T-helper 2 cell treated with Interferon-gamma antibody and Interleukin-4, amounts not matched to agents 5 μg/mL and 100 μg/mL, for 36 hours (primary cell): ENCODE measurements at regions not wholly inside any gene's neighbourhood (a gene's known extent, or its start where the extent isn't known, plus 50 kb on each side); places are given as distances from the start of the nearest gene placed in this dataset.
"Not testable (repeated sequence)": the region's sequence is repeated elsewhere in the genome, so short reads cannot be mapped to it uniquely, and the experiment has no call there.

Experiments used
- DNase-seq: peaks from one replicate; pipeline ENCODE4 v3.0.0; 2021; ENCODE audit warnings: low spot score
- H3K27ac Mint-ChIP-seq: one replicate; pipeline ENCODE4 v1.8.0; 2021; ENCODE audit warnings: mild to moderate bottlenecking, mixed read lengths
- H3K27me3 Mint-ChIP-seq: one replicate; pipeline ENCODE4 v1.8.0; 2021; ENCODE audit warnings: low read depth, mixed read lengths
- H3K36me3 Mint-ChIP-seq: one replicate; pipeline ENCODE4 v1.8.0; 2021; ENCODE audit warnings: low read depth, mixed read lengths
- H3K4me1 Mint-ChIP-seq: one replicate; pipeline ENCODE4 v1.8.0; 2021; ENCODE audit warnings: low read depth, mixed read lengths
- H3K4me3 Mint-ChIP-seq: one replicate; pipeline ENCODE4 v1.8.0; 2022; ENCODE audit warnings: mild to moderate bottlenecking, moderate library complexity, mixed read lengths
- H3K9me3 Mint-ChIP-seq: one replicate; pipeline ENCODE4 v1.8.0; 2021; ENCODE audit warnings: mixed read lengths

GRCh38 chr9:39828457-39828856 is 473.0 kb downstream of the SPATA31A1 start:
- not testable (repeated sequence) for H3K9me3 Mint-ChIP-seq, H3K4me3 Mint-ChIP-seq, H3K4me1 Mint-ChIP-seq, H3K27ac Mint-ChIP-seq, DNase-seq, H3K36me3 Mint-ChIP-seq, H3K27me3 Mint-ChIP-seq
